MG63 (cell line): ENCODE measurements at regions not wholly inside any gene's neighbourhood (a gene's known extent, or its start where the extent isn't known, plus 50 kb on each side); places are given as distances from the start of the nearest gene placed in this dataset.
"Not testable (repeated sequence)": the region's sequence is repeated elsewhere in the genome, so short reads cannot be mapped to it uniquely, and the experiment has no call there.

ENCODE experiments used
- DNase-seq: peaks from one replicate; pipeline ENCODE4 v3.0.0-alpha.2; 2020
- H3K27me3 ChIP-seq: fragments of 250-450 bp; sonication (Bioruptor Pico); 2 replicates; pipeline ENCODE4 v1.5.1; 2020; ENCODE audit warnings: mild to moderate bottlenecking, moderate library complexity
- H3K36me3 ChIP-seq: fragments of 250-450 bp; sonication (Bioruptor Pico); 2 replicates; pipeline ENCODE4 v1.5.1; 2020; ENCODE audit warnings: mild to moderate bottlenecking, moderate library complexity
- H3K4me3 ChIP-seq: fragments of 250-450 bp; sonication (Bioruptor Pico); 2 replicates; pipeline ENCODE4 v1.5.1; 2020; ENCODE audit warnings: mild to moderate bottlenecking, moderate library complexity
- H3K9me3 ChIP-seq: fragments of 250-450 bp; sonication (Bioruptor Pico); 2 replicates; pipeline ENCODE4 v1.5.1; 2020; ENCODE audit warnings: mild to moderate bottlenecking, moderate library complexity

DNA sequence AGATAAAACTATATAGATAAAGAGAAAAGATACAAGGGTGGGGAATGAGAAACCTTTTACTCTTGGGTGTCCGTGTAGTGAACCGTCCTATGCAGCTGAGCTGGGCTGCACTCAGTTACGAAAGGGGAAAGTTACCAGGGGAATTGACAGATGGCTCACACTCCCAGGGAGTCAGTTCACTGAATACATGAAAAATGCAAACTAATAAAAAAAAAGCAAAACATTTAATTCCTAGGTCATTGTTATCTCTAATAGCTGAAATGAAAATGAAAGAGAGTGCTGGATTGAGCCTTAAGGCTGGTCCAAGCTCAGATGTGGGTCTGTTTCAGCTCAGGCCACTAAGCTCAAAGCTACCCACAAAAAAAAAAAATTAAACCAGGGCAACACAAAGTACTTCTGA is 138.0 kb downstream of the THBS2 start:
- no peaks in the 10 kb centered on the region for H3K27me3 ChIP-seq
- no peaks in the 10 kb centered on the region for H3K36me3 ChIP-seq
- H3K9me3 ChIP-seq = no peaks in the 10 kb centered on the region; the same call in 1 of the 2 replicates
- no peak for DNase-seq
- H3K4me3 ChIP-seq = 0 out of 2 replicates have a peak overlapping the region, but pooled peaks have one; percentile 0

DNA sequence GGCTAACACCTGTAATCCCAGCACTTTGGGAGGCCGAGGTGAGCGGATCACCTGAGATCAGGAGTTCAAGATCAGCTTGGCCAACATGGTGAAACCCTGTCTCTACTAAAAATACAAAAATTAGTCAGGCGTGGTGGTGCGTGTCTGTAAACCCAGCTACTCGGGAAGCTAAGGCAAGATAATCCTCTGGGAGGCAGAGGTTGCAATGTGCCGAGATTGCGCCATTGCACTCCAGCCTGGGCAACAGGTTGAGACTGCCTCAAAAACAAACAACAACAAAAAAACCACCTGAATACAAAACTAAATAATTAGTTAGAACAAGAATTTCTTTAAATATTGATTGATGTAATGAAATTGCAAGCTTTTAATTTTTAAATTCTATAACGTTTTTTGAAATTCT is 139.0 kb downstream of the THBS2 start:
- H3K9me3 ChIP-seq, H3K27me3 ChIP-seq, H3K4me3 ChIP-seq, H3K36me3 ChIP-seq, DNase-seq: not testable (repeated sequence)

DNA sequence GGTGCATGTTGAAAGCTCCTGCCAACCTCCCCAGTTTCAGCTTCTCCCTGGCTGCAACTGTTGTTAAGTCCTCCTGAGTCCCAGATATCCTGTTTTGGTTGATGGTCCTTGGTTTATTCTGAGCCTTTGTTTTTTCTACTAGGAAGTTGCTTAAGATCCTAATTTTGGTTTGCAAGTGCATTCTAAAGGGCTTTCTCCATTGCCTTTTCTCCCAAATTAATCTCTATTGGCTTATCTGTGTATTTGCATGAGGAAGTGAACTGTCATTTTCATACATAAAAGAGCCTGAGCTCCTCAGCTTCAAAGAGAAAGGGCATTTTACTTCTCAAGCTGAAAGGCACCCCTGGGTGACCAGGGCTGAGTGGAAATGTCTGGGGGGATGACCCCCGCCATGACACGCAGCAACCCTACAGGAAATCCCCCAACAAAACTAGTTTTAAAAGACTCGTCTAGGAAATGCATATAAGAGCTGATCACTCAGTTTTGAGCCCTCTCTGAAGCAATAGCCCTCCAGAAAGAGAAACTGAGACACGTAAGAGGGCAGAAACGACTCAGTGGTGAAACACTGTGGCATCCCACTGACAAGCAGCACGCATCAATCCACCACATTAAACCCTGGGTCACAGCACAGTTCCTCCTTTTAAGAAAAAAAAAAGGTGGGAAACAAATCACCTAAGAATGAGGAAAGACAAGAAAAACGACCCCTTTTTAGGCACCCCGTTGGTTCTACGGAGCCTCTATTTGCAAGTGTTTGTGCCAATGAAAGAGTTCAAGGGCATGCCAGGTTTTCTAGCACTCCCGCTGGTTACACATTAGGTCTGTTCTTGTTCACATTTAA is 140.9 kb downstream of the THBS2 start:
- no peak overlapping the region for H3K4me3 ChIP-seq
- H3K27me3 ChIP-seq = no peaks in the 10 kb centered on the region
- H3K36me3 ChIP-seq = no peaks in the 10 kb centered on the region
- H3K9me3 ChIP-seq = peaks cover 6% of the 10 kb centered on the region; the same call in 1 of the 2 replicates
- no peak for DNase-seq

DNA sequence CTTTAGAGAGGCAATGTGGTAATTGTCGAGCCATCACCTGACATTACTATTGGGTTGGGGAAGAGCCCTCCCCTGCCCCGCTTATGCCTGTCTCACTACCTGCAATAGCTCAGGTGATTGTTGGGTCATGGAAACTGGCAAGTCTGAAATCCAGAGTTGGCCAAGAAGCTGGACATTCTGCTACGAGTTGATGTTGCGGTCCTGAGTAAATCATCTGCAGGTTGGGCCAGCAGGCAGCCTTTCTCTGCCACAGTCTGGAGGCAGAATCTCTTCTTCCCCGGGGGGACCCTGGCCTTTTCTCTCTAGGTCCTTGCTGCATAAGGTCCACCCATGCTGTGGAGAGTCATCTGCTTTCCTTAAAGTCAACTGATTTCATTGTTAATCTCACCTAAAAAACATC is 142.4 kb downstream of the THBS2 start:
- Histone ChIP-seq H3K4me3 (no peak overlapping the region), H3K36me3 (no peaks in the 10 kb centered on the region), H3K27me3 (no peaks in the 10 kb centered on the region), H3K9me3 (peaks cover 6% of the 10 kb centered on the region; the same call in 1 of the 2 replicates)
- no peak for DNase-seq

DNA sequence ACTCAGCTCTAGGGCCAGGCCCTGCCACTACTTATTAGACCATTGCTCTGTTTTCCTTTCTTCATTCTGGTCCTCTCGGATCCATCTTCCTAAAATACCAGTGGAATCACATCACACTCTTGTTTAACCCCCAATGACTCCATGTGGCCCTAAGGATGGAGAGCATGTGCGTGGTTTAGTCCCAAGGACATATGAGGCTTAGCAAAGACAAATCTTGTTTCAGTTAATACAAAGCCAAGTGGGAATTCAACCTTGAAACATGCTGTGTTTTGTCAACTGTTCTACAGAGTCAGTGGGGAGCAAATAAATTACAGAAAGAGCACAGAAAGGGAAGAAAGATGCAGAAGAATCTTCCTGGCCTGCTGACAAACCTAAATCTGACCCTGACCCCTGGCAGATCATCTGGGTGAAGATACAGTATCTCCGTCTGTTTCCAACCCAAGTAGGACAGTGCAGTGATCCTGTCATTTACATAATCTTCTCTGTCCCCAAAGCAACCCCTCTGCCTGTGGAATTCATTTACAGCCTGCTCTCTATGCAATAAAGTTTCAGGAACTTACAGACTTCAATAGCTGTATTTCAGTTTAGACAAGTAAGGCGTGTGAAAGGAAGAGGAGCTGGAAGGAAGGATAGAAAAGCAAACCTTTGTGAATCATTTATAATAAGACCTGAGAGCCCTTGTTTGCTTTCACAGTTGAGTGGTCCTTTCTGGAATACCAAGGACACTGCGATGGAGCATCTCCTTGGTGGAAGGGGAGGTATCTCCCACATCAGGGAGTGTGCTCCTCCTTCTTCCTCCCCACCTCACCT is 144.0 kb downstream of the THBS2 start:
- DNase-seq = no peak
- Histone ChIP-seq H3K4me3 (no peak overlapping the region), H3K27me3 (no peaks in the 10 kb centered on the region)

DNA sequence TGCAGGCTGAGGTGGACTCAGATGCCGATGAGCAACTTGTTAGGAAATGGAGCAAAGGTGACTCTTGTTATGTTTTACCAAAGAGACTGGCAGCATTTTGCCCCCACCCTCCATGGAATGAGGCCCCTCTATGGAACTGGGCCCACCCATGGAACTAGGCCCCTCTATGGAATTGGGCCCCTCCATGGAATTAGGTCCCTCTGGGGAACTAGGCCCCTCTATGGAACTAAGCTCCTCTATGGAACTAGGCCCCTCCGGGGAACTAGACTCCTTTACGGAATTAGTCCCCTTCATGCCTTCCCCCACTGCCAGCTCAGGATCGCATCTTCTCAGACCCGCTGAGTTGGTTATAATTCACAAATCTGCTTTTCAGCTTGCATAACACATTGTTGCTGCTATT is 144.9 kb downstream of the THBS2 start:
- Histone ChIP-seq H3K9me3 (peaks cover 6% of the 10 kb centered on the region; the same call in 1 of the 2 replicates), H3K36me3 (no peaks in the 10 kb centered on the region), H3K4me3 (no peak overlapping the region), H3K27me3 (no peaks in the 10 kb centered on the region)
- no peak for DNase-seq

More for the DNA sequence above, 144.0 kb downstream of the THBS2 start:
- Histone ChIP-seq H3K36me3 (no peaks in the 10 kb centered on the region), H3K9me3 (peaks cover 6% of the 10 kb centered on the region; the same call in 1 of the 2 replicates)

DNA sequence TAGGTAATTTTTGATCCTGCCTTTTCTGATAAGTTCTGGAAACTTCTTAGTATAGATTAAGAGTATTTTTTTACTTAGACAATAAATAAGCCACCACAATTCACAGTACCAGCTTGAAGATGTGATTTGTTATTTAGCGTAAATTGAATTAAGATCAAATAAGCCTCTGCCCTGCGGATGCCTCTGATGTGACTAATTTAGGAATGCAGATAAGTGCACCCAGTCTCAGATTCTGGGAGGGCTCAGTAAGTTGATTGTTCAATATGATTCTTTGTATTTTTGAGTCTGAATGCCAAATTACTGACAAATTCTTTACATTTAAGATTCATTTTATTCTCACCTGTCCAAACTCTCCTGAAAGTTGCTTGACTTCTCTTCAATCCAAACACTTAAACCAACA is 147.5 kb downstream of the THBS2 start:
- Histone ChIP-seq H3K36me3 (no peaks in the 10 kb centered on the region), H3K27me3 (no peaks in the 10 kb centered on the region), H3K9me3 (peaks cover 6% of the 10 kb centered on the region; the same call in 1 of the 2 replicates), H3K4me3 (no peak overlapping the region)
- DNase-seq = no peak

DNA sequence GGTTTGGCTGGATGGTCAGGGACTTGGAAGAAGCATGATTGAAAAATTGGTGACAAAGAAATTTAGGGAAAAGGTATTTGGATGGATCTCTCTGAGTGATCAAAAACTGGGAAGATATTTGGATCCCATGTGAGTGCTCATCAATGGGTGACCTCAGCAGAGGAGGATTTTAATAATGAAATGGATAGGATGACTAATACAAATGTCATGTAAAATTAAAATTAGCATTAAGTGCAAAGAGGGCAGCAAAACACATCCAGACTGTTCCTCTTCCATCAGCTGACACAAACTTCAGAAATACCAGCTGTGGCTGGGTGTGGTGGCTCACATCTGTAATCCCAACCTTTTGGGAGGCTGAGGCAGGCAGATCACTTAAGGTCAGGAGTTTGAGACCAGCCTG is 151.7 kb downstream of the THBS2 start:
- DNase-seq = peak; percentile 27
- H3K27me3 ChIP-seq = no peaks in the 10 kb centered on the region
- H3K4me3 ChIP-seq = no peak overlapping the region
- no peaks in the 10 kb centered on the region for H3K36me3 ChIP-seq
- no peaks in the 10 kb centered on the region; the same call in 1 of the 2 replicates for H3K9me3 ChIP-seq

DNA sequence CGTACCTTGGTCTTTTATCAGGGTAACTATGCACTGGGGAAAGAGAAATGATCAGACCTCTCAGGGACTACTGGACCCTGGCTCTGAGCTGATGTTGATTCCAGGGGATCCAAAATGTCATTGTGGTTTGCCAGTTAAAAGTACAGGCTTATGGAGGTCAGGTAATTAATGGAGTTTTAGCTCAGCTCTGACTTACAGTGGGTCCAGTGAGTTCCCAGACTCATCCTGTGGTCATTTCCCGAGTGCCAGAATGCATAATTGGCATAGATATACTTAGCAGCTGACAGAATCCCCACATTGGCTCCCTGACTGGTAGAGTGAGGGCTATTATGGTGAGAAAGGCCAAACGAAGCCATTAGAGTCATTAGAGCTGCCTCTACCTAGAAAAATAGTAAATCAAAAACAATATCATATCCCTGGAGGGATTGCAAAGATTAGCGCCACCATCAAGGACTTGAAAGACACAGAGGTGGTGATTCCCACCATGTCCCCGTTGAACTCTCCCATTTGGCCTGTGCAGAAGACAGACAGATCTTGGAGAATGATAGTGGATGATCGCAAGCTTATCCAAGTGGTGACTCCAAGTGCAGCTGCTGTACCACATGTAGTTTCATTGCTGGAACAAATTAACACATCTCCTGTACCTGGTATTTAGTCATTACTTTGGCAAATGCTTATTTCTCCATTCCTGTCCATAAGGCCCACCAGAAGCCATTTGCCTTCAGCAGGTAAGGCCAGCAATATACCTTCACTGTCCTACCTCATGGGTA is 152.4 kb downstream of the THBS2 start:
- DNase-seq = no peak
- no peaks in the 10 kb centered on the region for H3K36me3 ChIP-seq
- no peaks in the 10 kb centered on the region; the same call in 1 of the 2 replicates for H3K9me3 ChIP-seq
- no peak overlapping the region for H3K4me3 ChIP-seq
- no peaks in the 10 kb centered on the region for H3K27me3 ChIP-seq

DNA sequence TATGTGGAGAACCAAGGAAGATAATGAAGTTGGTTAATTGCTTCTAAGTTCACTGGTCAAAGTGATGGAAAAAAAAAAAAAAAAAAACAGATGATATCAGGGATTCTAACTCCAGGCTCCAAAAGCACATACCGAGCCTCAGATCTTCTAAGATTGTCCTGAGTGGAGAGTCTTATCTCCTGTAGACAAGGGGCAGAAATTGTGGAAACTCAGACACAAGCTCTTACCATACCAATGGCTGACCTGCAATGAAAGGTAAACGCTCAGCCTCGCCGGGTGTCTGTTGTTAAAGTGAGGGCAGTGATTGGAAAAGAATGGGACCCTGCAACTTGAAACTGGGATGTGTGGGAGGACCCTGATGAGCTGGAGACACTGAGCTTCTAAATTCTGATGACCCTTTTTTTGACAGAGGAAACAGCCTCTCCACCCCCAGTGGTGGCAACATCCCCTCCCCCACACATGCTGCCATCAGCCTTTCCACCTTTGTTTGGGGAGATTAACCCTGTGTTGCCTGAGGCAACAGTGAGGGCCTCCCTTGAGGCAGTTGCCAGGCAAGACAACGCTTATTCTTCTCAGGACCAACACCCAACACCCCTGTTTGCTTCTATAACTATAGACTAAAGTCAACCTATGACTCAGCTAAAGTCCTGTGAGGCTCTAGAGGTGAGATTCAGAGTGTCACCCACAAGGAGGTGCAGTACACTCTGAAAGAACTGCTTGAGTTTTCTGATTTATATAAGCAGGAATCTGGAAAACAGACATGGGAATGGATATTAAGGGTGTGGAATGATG is 154.0 kb downstream of the THBS2 start:
- Histone ChIP-seq H3K4me3 (no peak overlapping the region), H3K9me3 (no peaks in the 10 kb centered on the region; the same call in 1 of the 2 replicates), H3K27me3 (no peaks in the 10 kb centered on the region), H3K36me3 (no peaks in the 10 kb centered on the region)
- no peak for DNase-seq

DNA sequence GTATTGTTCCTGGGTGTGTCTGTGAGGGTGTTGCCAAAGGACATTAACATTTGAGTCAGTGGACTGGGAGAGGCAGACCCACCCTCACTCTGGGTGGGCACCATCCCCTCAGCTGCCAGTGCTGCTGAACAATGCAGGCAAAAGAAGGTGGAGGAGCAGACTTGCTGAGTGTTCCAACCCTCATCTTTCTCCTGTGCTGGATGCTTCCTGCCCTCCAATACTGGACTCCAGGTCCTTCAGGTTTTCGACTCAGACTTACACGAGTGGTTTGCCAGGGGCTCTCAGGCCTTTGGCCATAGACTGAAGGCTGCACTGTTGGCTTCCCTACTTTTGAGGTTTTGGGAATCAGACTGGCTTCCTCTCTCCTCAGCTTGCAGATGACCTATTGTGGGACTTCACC is 155.0 kb downstream of the THBS2 start:
- H3K27me3 ChIP-seq, H3K9me3 ChIP-seq, H3K4me3 ChIP-seq, H3K36me3 ChIP-seq: not testable (repeated sequence)
- DNase-seq = peak; percentile 17

DNA sequence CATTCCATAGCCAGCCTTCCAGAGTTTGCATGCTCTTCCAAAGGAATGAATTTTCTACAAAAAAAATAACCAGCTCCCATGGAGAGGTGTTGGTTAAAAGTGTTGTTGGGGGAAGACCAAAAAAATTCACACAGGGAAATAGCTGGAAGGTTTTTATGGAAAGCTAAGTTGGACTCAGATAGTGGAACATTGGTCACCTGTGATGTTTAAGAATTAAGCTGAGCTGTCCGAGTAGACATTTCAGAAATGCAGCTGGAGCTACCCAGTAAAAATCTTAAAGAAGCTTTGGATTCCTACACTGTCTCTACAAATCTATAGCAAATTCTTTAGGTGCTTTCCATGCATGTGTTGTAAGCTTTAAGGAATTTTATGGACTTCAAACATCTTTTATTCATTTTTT is 155.5 kb downstream of the THBS2 start:
- H3K27me3 ChIP-seq = no peaks in the 10 kb centered on the region
- no peaks in the 10 kb centered on the region for H3K9me3 ChIP-seq
- no peak overlapping the region for H3K4me3 ChIP-seq
- DNase-seq = no peak
- H3K36me3 ChIP-seq = no peaks in the 10 kb centered on the region

DNA sequence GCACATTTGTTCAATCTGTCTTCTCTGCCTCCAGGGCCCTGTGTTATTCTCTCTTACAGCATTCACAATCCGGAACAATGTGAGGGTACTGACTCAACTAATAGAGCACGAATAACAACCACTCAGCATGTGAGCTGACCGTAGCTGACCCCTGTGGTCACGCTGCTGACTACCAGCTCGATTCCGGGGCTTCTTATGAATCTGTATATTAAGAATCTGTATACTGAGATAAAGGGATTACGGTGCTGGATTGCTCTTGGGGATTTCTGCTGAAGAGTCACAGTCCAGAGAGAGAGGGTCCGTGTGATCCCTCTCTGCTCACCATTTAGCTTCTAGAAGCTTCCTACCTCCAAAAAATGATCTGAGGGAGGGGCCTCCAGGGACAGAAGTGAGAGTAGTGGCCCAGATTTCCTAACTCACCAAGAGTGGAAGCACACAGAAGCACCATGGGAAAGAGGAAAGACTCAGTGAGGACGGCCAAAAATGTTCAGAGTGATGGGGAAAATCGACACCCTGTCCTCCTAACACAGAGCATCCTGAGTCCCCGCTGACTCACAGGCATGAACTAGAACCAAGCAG is 156.2 kb downstream of the THBS2 start:
- peak; percentile 84 for DNase-seq
- Histone ChIP-seq H3K27me3 (no peaks in the 10 kb centered on the region), H3K36me3 (no peaks in the 10 kb centered on the region), H3K4me3 (no peak overlapping the region), H3K9me3 (no peaks in the 10 kb centered on the region)

DNA sequence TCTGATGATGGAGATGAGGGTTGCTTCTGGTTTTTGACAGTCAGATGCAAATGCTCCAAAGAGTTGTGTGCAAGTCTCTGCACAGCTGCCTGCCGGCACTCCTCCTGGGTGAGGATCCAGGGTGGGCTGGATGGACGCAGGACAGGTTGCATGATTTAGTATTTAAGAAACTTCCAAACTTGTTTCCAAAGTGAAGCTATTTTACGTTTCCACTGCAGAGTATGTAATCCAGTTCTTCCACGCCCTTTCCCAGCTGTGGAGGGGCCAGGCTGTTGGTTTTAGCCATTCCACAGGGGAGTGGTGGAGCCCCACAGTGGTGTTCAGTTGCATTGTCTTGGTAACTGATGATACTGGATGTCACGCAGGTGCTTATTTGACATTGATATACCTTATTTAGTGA is 157.3 kb downstream of the THBS2 start:
- DNase-seq = no peak
- Histone ChIP-seq H3K4me3 (no peak overlapping the region), H3K27me3 (no peaks in the 10 kb centered on the region), H3K9me3 (peaks cover 5% of the 10 kb centered on the region), H3K36me3 (no peaks in the 10 kb centered on the region)

DNA sequence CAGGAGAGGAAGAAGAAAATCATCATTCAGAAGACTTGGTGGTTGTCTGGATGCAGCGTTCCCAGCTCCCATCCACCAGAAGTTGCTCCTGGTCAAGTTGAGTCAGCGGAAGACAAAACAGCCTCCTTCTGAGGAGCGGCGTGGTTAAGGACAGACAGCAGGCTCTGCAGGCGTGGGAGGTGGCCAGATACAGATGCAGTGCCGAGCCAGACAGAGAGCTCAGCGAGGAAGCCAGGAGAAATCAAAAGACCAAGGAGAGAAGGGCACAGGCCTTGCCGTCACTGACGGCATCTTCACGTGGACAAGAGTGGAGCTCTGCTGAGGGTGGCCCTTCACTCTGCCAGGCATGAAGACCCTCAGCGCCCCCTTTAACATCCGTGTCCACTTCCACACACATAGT is 158.5 kb downstream of the THBS2 start:
- Histone ChIP-seq H3K4me3 (no peak overlapping the region), H3K27me3 (no peaks in the 10 kb centered on the region), H3K9me3 (peaks cover 17% of the 10 kb centered on the region), H3K36me3 (no peaks in the 10 kb centered on the region)
- no peak for DNase-seq

DNA sequence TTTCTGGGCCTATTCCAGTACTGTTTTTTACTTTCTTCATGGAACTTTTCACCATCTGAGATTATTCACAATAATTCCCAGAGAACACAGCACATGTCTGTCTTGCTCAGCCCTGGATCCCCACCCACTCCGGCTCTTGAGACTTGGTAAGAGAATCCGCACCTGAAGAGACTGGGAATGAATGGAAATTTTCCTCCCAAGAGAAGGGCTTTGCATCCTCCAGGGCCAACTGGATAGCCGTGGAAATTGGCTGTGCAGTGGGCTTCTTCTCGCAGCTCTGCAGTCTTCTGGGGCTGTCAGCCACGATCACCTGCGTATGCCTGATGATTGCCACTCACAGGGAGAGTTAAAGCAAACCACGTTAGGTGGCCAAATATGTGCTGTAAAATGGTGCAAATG is 159.1 kb downstream of the THBS2 start:
- peaks cover 23% of the 10 kb centered on the region for H3K9me3 ChIP-seq
- no peaks in the 10 kb centered on the region for H3K36me3 ChIP-seq
- no peaks in the 10 kb centered on the region for H3K27me3 ChIP-seq
- H3K4me3 ChIP-seq = no peak overlapping the region
- DNase-seq = no peak
